Tibial artery (tissue), 4 donors: ENCODE measurements at regions not wholly inside any gene's neighbourhood (a gene's known extent, or its start where the extent isn't known, plus 50 kb on each side); places are given as distances from the start of the nearest gene placed in this dataset.

Experiments used
- DNase-seq, 2 donors: peaks; one replicate each; pipeline ENCODE4 v3.0.0-alpha.2; 2019
- H3K27ac ChIP-seq, 2 donors: fragments of 200-600 bp; sonication (generic) in 1 of 2; 1 replicate in 1 of 2; 2 replicates in 1 of 2; pipeline ENCODE4 v1.5.1; 2018 to 2019; ENCODE audit warnings: mild to moderate bottlenecking in 1 of 2
- H3K27me3 ChIP-seq, 2 donors: fragments of 200-600 bp; sonication (generic) in 1 of 2; one replicate each; pipeline versions ENCODE4 v1.5.1 to v1.6.0; 2016 to 2019
- H3K36me3 ChIP-seq, 3 donors: fragments of 200-600 bp; sonication (generic) in 2 of 3; one replicate each; pipeline ENCODE4 v1.5.1; 2016 to 2019; ENCODE audit warnings: mild to moderate bottlenecking in 2 of 3
- H3K4me1 ChIP-seq, 4 donors: fragments of 200-600 bp; sonication (generic) in 2 of 4; 1 replicate in 3 of 4; 2 replicates in 1 of 4; pipeline ENCODE4 v1.5.1; 2016 to 2019
- H3K4me3 ChIP-seq, 2 donors: fragments of 200-600 bp; sonication (generic) in 1 of 2; 1 replicate in 1 of 2; 2 replicates in 1 of 2; pipeline ENCODE4 v1.5.1; 2018 to 2019; ENCODE audit warnings: mild to moderate bottlenecking in 2 of 2
- H3K9me3 ChIP-seq, 3 donors: fragments of 200-600 bp; sonication (generic) in 1 of 3; one replicate each; pipeline ENCODE4 v1.5.1; 2016 to 2019
- intact Hi-C: fragments of 100-400 bp; cut with DNase I; formaldehyde crosslinking; loops from one replicate; pipeline ENCODE4 v1.15.0; 2023; ENCODE audit warnings: low total_unique reads
- TF ChIP-seq, protein P1 (sequence below), 2 experiments: fragments of 200-600 bp in 1 of 2; fragments of 450-650 bp in 1 of 2; IDR thresholded peaks; one replicate each; pipeline ENCODE4 v1.5.1; 2017 to 2019; ENCODE audit warnings: antibody characterized with exemption in 2 of 2, mild to moderate bottlenecking in 1 of 2, moderate library complexity in 1 of 2

DNA sequence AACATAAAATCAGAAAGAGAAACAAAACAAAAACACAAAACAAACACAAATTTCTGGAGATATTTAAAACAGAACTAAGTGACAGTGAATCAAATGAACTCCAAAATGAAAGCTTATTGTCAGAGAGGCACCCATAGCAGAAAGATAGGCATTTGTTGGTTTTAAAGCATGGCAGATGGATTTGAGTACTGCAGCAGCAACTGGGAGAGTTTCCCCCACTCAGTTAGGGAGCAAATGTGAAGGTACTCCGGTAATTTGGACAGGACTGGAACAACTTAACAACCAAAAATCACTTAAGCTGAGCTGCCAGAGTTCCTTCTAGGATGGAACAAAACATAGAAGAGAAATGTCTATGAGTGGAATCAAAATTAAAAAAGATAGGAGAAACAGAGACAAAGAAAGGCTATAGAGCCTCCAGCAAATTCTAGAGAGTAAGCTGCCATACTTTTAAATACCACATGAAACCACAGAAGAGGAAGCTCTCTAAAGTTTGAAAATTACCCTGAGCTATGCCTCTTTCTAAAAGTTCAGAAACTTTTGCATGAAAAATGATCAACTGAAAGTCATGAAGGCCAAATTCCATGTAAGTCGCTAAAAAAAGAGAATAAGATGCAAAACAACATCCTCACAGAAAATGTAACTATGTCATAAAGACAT lies 1248.3 kb upstream of the USP15 start:
- DNase-seq = no peak
- no peaks in the 10 kb centered on the region for H3K4me1 ChIP-seq
- no peaks in the 10 kb centered on the region for H3K36me3 ChIP-seq
- TF ChIP-seq, protein P1, sequence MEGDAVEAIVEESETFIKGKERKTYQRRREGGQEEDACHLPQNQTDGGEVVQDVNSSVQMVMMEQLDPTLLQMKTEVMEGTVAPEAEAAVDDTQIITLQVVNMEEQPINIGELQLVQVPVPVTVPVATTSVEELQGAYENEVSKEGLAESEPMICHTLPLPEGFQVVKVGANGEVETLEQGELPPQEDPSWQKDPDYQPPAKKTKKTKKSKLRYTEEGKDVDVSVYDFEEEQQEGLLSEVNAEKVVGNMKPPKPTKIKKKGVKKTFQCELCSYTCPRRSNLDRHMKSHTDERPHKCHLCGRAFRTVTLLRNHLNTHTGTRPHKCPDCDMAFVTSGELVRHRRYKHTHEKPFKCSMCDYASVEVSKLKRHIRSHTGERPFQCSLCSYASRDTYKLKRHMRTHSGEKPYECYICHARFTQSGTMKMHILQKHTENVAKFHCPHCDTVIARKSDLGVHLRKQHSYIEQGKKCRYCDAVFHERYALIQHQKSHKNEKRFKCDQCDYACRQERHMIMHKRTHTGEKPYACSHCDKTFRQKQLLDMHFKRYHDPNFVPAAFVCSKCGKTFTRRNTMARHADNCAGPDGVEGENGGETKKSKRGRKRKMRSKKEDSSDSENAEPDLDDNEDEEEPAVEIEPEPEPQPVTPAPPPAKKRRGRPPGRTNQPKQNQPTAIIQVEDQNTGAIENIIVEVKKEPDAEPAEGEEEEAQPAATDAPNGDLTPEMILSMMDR (IDR thresholded peaks at IDR 0.05) = no peak
- H3K4me3 ChIP-seq = no peak overlapping the region
- intact Hi-C loops = no loop called here
- H3K27me3 ChIP-seq = no peaks in the 10 kb centered on the region
- no peak overlapping the region for H3K27ac ChIP-seq
- no peaks in the 10 kb centered on the region for H3K9me3 ChIP-seq

DNA sequence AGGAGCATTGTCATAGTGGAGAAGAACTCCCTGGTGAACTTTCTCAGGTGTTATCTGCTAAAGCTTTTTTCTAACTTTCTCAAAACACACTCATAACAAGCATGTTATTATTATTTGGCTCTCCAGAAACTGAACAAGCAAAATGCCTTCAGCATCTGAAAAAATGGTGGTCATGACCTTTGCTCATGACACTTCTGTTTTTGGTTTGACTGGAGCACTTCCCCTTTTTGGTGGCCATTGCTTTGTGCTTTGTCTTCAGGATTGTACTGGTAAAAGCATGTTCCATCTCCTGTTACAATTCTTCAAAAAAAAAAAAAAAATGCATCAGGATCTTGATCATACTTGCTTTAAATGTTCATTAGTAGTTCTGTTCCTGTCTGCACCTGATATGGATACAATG lies 1241.6 kb upstream of the USP15 start:
- intact Hi-C loops = no loop called here
- TF ChIP-seq, protein P1 (IDR thresholded peaks at IDR 0.05) = no peak

DNA sequence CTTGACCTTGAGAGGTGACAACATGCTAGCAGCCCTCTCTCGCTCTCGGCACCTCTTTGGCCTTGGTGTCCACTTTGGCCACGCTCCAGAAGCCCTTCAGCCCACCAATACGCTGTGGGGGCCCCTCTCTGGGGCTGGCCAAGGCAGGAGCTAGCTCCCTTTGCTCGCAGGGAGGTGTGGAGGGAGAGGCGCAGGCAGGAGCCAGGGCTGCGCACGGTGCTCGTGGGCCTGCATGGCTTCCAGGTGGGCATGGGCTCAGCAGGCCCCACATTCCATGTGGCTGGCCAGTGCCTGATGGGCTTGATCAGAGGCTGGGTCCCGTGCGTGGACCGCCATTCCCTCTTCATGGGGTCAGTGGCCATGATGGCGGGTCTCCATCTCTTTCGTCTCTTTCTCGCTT lies 1237.0 kb upstream of the USP15 start:
- DNase-seq = no peak
- intact Hi-C loops = no loop called here
- Histone ChIP-seq H3K36me3 (no peaks in the 10 kb centered on the region), H3K9me3 (peaks cover 0 to 4% (median 0%) of the 10 kb centered on the region in 3 donors), H3K4me3 (no peak overlapping the region), H3K27ac (no peak overlapping the region), H3K27me3 (no peaks in the 10 kb centered on the region), H3K4me1 (no peaks in the 10 kb centered on the region)
- TF ChIP-seq, protein P1 (IDR thresholded peaks at IDR 0.05) = no peak

More for the DNA sequence above, 1241.6 kb upstream of the USP15 start:
- H3K9me3 ChIP-seq = no peaks in the 10 kb centered on the region
- DNase-seq = no peak
- no peaks in the 10 kb centered on the region for H3K27me3 ChIP-seq
- H3K36me3 ChIP-seq = no peaks in the 10 kb centered on the region
- H3K4me1 ChIP-seq = no peaks in the 10 kb centered on the region
- H3K27ac ChIP-seq = no peak overlapping the region
- H3K4me3 ChIP-seq = no peak overlapping the region

DNA sequence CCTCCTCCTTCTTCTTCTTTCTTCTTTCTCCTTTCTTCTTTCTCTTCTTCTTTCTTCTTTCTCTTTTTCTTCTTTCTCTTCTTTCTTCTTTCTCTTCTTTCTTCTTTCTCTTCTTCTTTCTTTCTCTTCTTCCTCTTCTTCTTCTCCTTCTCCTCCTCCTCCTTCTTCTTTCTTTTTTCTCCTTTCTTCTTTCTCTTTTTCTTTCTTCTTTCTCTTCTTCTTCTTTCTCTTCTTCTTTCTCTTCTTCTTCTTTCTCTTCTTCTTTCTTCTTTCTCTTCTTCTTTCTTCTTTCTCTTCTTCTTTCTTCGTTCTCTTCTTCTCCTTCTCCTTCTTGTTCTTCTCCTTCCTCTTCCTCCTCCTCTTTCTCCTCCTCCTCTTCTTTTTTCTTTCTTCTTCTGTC lies 1230.7 kb upstream of the USP15 start:
- no peak overlapping the region for H3K27ac ChIP-seq
- no peak for DNase-seq
- H3K9me3 ChIP-seq = no peaks in the 10 kb centered on the region
- no peaks in the 10 kb centered on the region for H3K36me3 ChIP-seq
- no peaks in the 10 kb centered on the region for H3K4me1 ChIP-seq
- no peaks in the 10 kb centered on the region for H3K27me3 ChIP-seq
- H3K4me3 ChIP-seq = no peak overlapping the region
- TF ChIP-seq, protein P1 (IDR thresholded peaks at IDR 0.05) = no peak
- intact Hi-C loops = no loop called here

DNA sequence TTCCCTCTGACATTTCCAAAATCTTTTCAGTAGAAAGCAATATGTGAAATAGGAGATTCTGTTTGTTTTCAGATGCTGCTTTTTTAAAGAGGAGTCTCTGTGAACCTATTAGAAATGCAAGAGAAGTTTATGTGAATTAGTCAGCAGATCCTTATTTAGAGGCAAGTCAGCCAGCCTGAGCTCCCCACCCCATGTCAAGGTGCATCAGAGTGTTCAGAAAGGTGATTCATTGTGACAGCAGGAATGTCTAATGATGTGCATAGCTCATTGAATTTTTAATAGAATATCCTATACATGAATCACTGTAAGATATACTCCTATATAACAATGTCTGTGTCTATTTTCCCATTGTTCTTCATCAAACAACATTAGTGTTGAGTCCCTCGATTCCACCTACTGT lies 1222.4 kb upstream of the USP15 start:
- no peaks in the 10 kb centered on the region for H3K36me3 ChIP-seq
- no peak overlapping the region for H3K4me3 ChIP-seq
- no peaks in the 10 kb centered on the region for H3K27me3 ChIP-seq
- intact Hi-C loops = no loop called here
- DNase-seq = no peak
- TF ChIP-seq, protein P1 (IDR thresholded peaks at IDR 0.05) = no peak
- no peaks in the 10 kb centered on the region for H3K9me3 ChIP-seq
- no peaks in the 10 kb centered on the region for H3K4me1 ChIP-seq
- no peak overlapping the region for H3K27ac ChIP-seq

DNA sequence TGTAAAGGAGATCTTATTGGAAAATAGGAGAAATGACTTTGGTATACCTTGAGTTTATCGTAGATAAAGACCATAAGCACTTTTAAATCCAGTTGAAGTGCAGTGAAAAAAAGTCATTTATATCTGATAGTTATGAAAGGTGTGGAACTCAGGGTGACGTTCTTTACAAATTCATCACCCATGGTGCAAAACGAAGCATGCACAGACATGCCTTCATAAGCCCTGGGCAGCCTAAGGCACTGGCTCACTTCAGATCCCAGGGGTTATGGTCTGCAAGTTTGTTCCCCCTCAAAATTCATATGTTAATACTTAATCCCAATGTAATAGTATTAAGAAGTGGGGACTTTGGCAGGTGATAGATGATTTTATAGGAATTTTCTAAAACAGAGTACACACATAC lies 1216.4 kb upstream of the USP15 start:
- no peak for DNase-seq
- Histone ChIP-seq H3K4me1 (no peaks in the 10 kb centered on the region), H3K9me3 (no peaks in the 10 kb centered on the region), H3K27me3 (no peaks in the 10 kb centered on the region), H3K36me3 (no peaks in the 10 kb centered on the region), H3K4me3 (no peak overlapping the region), H3K27ac (no peak overlapping the region)
- intact Hi-C loops = no loop called here
- TF ChIP-seq, protein P1 (IDR thresholded peaks at IDR 0.05) = no peak
